ENCODE measurements at regions not wholly inside any gene's neighbourhood (a gene's known extent, or its start where the extent isn't known, plus 50 kb on each side); places are given as distances from the start of the nearest gene placed in this dataset.
A peak's percentile ranks its signal among the peaks of the same experiment; 100 is the strongest.
"Not testable (repeated sequence)": the region's sequence is repeated elsewhere in the genome, so short reads cannot be mapped to it uniquely, and the experiment has no call there.

DNA sequence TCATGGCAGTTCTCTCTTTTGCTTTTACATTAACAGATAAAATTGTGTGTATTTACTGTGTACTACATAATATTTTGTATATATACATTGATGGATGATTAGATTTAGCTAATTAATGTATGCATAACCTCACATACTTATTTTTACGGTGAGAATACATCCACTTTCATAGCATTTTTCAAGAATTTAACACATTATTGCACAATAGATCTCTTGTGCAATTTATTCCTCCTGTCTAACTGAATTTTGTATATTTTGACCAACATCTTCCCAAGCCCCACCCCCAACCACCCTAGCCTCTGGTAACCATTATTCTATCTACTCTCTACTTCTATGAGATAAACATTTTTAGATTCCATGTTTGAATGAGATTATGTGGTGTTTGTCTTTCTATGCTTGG, 194.7 kb downstream of the RBM26 start:
- Histone ChIP-seq H3K27me3 (ENCODE audit: control insufficient read depth, insufficient read depth, low read length) (no peaks in the 10 kb centered on the region), H3K36me3 (replicated peaks; ENCODE audit: control insufficient read depth, insufficient read depth, low read length) (no peaks in the 10 kb centered on the region), H3K4me3 (ENCODE audit: insufficient read depth, low read depth, low read length) (no peak overlapping the region)
- no peak for DNase-seq

DNA sequence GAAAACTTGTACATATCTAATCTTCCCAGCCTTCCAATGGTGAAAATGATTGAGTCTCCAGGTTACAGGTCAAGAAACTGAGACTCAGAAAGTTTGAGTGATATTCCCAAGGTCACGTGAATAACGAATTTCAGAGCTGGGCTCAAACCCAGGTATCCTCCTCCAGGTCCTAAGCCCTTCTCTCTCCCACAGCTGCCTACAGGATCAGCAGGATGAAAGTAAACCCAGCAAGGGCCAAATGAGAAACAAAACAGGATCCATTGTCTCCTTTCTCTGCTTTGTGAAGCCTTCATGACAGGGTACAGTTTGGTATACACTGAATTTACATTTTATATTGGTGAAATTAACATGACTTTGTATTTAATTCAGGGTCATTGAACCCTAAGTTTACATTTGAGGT, 208.1 kb downstream of the RBM26 start:
- Histone ChIP-seq H3K27me3 (ENCODE audit: control insufficient read depth, insufficient read depth, low read length) (no peaks in the 10 kb centered on the region), H3K4me3 (ENCODE audit: insufficient read depth, low read depth, low read length) (no peak overlapping the region), H3K36me3 (replicated peaks; ENCODE audit: control insufficient read depth, insufficient read depth, low read length) (no peaks in the 10 kb centered on the region)
- DNase-seq = peak; percentile 5

DNA sequence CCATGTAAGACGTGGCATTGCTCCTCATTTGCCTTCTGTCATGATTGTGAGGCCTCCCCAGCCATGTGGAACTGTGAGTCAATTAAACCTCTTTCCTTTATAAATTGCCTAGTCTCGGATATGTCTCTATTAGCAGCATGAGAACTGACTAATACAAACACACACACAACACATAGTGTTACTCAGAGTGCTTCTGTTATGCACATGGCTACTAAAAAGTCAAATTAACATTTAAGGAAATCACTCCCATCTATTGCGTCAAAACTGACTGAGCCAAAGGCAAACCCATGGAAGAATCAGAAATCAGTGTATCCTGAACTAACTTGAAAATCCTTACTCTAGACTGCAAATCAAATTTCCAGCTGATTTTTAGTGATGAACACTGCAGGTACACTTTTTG, 209.2 kb downstream of the RBM26 start:
- Histone ChIP-seq H3K36me3 (replicated peaks; ENCODE audit: control insufficient read depth, insufficient read depth, low read length) (no peaks in the 10 kb centered on the region), H3K27me3 (ENCODE audit: control insufficient read depth, insufficient read depth, low read length) (no peaks in the 10 kb centered on the region), H3K4me3 (ENCODE audit: insufficient read depth, low read depth, low read length) (no peak overlapping the region)
- DNase-seq = no peak

DNA sequence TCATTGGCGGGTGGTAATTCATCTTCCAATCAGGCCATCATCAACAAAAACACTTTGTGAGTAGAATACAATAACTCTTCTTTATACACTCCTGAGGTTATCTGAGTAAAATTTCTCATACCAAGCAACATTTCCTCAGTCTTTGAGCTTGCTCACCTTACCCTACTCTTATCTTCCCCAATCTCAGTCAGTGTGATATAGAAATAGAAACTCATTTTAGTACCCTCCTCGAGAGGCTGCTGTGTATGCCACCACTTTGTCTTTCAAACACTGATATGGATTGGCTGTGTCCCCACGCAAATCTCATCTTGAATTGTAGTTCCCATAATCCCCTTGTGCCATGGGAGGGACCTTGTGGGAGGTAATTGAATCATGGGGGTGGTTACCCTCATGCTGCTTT, 209.7 kb downstream of the RBM26 start:
- Histone ChIP-seq H3K4me3 (ENCODE audit: insufficient read depth, low read depth, low read length) (no peak overlapping the region), H3K27me3 (ENCODE audit: control insufficient read depth, insufficient read depth, low read length) (no peaks in the 10 kb centered on the region), H3K36me3 (replicated peaks; ENCODE audit: control insufficient read depth, insufficient read depth, low read length) (no peaks in the 10 kb centered on the region)
- no peak for DNase-seq

DNA sequence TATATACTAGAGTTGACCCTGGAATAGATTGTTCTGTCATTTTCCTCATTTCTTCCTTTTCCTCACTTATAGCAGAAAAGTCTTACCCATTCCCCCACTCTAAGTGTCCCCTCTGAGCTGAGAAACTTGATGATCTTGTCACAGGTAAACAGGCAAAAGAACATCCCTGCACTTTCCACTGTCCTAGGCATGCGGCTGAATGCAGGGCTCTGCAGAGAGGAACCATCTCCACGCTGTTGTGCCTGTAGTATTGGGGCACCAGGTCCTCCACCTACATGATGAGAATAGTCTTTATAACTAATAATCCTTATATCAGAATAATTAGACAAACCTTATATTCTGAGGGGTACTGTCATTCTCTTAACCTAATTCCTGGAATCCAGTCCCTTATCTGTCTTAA, 211.3 kb downstream of the RBM26 start:
- Histone ChIP-seq H3K27me3 (ENCODE audit: control insufficient read depth, insufficient read depth, low read length) (no peaks in the 10 kb centered on the region), H3K36me3 (replicated peaks; ENCODE audit: control insufficient read depth, insufficient read depth, low read length) (no peaks in the 10 kb centered on the region), H3K4me3 (ENCODE audit: insufficient read depth, low read depth, low read length) (no peak overlapping the region)
- no peak for DNase-seq

DNA sequence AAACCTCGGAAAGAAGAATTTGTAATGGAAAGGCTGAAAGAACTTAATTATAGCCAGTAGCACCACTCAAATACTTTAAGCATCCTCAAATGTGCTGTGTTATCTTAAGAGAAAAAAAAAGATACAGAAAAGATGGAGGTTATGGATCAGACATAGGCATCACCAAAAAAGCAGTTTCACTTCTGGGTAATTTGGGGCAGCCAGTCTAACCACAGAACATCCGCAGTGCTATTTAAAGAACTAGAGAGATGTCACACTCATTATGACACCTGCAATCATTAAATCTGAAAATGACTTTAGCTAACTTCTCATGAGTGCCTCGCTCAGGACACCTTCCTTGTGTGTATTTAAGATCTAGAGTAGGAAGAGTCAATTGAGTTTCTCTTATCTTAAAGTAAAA, 211.8 kb downstream of the RBM26 start:
- Histone ChIP-seq H3K4me3 (ENCODE audit: insufficient read depth, low read depth, low read length) (no peak overlapping the region), H3K27me3 (ENCODE audit: control insufficient read depth, insufficient read depth, low read length) (no peaks in the 10 kb centered on the region), H3K36me3 (replicated peaks; ENCODE audit: control insufficient read depth, insufficient read depth, low read length) (no peaks in the 10 kb centered on the region)
- DNase-seq = no peak

DNA sequence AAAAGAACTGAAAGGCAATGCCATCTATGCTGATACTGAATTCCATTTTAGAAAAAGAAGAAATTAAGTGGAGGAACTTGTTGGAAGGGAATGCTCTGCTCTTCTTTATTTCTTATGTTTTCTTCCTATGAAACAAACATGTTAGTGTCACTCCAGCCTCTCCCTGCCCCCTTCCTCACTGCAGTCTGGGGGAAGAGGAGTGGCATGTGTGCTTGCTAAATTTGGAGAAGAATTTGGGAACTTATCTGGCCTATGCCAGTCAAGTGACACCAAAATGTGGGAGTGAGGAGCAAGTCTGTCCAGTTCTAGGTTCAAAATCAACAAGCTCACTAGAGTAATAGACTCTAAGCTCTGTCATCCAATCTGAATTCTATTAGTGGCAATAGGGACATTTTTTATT, 214.6 kb downstream of the RBM26 start:
- no peak for DNase-seq

DNA sequence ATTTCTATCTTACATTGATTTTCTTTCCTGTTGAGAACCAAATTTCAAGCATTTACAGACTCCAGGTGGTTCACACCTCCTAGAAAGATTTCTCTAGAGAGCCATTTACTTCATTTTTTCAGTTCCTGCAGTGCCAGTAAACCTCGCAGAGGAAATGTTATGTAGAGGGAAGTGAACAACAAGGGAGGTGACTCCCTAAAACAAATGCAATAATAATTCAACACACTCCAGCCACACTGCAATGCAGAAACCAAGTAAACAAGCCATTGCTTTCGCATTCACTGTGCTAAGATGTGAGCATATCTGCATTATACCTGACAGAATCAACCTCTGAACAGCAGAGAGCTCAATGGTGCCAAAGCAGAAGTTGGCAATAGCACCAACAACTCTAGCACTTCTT, 215.1 kb downstream of the RBM26 start:
- H3K27me3 ChIP-seq (ENCODE audit: control insufficient read depth, insufficient read depth, low read length) = no peaks in the 10 kb centered on the region
- H3K36me3 ChIP-seq (replicated peaks; ENCODE audit: control insufficient read depth, insufficient read depth, low read length) = no peaks in the 10 kb centered on the region
- no peak for DNase-seq
- H3K4me3 ChIP-seq (ENCODE audit: insufficient read depth, low read depth, low read length) = no peak overlapping the region

More for the DNA sequence above, 214.6 kb downstream of the RBM26 start:
- no peak overlapping the region for H3K4me3 ChIP-seq (ENCODE audit: insufficient read depth, low read depth, low read length)
- H3K27me3 ChIP-seq (ENCODE audit: control insufficient read depth, insufficient read depth, low read length) = no peaks in the 10 kb centered on the region
- H3K36me3 ChIP-seq (replicated peaks; ENCODE audit: control insufficient read depth, insufficient read depth, low read length) = no peaks in the 10 kb centered on the region

DNA sequence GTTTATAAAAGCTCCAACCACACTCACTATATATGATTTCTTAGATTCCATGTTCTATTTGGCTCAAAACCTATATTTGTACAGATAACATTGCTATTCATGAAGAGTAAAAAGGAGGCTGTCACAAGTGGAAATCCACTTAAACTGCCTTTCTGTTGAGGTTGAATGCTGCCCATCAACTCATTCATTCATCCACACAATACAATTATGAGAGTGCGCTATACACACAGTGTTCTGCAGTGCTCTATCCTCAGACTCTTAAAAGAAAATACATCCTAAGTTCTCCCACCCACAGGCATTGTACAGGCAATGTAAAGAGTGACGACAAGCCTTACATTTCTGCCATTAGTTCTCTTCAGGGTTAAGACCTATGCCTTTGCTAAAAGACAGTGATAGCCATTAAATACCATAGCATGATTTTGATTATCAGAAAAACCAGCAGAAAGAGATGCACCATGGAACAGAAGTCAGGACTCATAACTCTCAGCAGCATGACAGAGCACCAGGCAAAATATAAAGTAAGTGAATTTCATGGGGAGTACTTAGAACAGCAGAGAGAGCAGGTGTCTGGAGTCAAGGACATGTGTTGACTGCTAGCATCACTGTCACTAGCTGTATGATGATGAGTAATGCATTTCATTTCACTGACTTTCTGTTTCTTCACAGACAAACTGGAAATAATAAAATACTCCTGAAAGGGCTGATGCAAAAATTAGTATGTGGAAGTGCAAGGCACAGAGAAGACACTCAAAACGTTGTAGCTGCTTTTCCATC, 218.0 kb downstream of the RBM26 start:
- DNase-seq = no peak
- Histone ChIP-seq H3K36me3 (replicated peaks; ENCODE audit: control insufficient read depth, insufficient read depth, low read length) (no peaks in the 10 kb centered on the region), H3K27me3 (ENCODE audit: control insufficient read depth, insufficient read depth, low read length) (no peaks in the 10 kb centered on the region), H3K4me3 (ENCODE audit: insufficient read depth, low read depth, low read length) (no peak overlapping the region)

DNA sequence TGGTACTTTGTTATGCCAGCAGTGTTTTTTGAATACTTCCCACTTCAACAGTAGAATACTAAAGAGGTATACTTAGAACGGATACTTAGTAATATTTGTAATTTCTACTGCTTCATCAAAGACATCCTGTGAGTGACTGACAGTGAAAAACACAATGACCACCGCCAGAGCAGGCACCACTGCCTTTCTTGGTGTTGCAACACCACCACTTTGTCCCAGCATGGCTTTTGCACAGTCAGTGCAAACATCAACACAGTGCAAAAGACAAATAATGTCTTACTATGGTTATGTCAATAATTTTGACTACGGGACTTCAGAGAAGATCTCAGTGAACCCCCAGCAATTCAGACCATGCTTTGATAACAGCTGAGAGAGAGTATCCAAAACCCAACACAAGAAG, 220.5 kb downstream of the RBM26 start:
- no peak for DNase-seq
- H3K27me3 ChIP-seq (ENCODE audit: control insufficient read depth, insufficient read depth, low read length) = no peaks in the 10 kb centered on the region
- H3K36me3 ChIP-seq (replicated peaks; ENCODE audit: control insufficient read depth, insufficient read depth, low read length) = no peaks in the 10 kb centered on the region
- no peak overlapping the region for H3K4me3 ChIP-seq (ENCODE audit: insufficient read depth, low read depth, low read length)

DNA sequence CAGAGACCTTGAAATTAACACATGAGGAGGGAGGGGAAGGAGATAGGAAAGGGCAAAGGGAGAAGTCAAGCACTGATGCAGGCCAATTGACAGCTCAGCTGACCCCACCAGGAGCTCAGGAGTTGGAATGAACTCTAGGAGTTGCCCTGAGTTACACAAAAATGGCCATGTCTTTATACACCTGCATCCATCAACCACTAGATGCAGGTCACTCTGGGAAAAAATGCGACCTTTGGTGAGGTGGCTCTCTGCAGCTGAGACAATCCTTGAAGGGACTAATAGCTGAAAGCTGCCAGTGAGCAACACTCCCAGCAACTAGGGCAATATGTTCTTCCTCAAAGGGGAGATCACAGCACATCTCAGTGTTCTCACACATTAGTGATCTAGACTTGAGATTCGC, 222.8 kb downstream of the RBM26 start:
- Histone ChIP-seq H3K4me3 (ENCODE audit: insufficient read depth, low read depth, low read length) (no peak overlapping the region), H3K36me3 (replicated peaks; ENCODE audit: control insufficient read depth, insufficient read depth, low read length) (no peaks in the 10 kb centered on the region), H3K27me3 (ENCODE audit: control insufficient read depth, insufficient read depth, low read length) (no peaks in the 10 kb centered on the region)
- DNase-seq = no peak

DNA sequence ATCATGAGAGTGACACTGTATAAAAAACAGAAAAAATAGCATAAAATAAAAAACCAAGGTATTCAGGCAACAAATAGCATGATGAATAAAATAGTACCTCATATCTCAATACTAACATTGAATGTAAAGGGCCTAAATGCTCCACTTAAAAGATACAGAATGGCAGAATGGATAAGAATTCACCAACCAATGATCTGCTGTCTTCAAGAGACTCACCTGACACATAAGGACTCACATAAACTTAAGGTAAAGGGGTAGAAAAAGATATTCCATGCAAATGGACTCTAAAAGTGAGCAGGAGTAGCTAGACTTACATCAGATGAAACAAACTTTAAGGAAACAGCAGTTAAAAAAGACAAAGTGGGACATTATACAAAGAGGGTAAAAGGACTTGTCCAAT, 232.4 kb downstream of the RBM26 start:
- H3K27me3 ChIP-seq (ENCODE audit: control insufficient read depth, insufficient read depth, low read length); DNase-seq; H3K36me3 ChIP-seq (replicated peaks; ENCODE audit: control insufficient read depth, insufficient read depth, low read length); H3K4me3 ChIP-seq (ENCODE audit: insufficient read depth, low read depth, low read length): not testable (repeated sequence)

DNA sequence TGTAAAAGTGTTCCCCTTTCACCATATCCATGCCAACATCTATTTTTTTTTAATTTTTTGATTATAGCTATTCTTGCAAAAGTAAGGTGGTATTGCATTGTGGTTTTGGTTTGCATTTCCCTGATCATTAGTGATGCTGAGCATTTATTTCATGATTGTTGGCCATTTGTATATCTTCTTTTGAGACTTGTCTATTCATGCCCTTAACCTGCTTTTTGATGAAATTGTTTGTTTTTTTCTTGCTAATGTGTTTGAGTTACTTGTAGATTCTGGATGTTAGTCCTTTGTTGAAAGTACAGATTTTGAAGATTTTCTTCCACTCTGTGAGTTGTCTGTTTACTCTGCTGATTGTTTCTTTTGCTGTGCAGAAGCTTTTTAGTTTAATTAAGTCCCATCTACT, 233.1 kb downstream of the RBM26 start:
- not testable (repeated sequence) for H3K4me3 ChIP-seq (ENCODE audit: insufficient read depth, low read depth, low read length); DNase-seq; H3K27me3 ChIP-seq (ENCODE audit: control insufficient read depth, insufficient read depth, low read length); H3K36me3 ChIP-seq (replicated peaks; ENCODE audit: control insufficient read depth, insufficient read depth, low read length)

DNA sequence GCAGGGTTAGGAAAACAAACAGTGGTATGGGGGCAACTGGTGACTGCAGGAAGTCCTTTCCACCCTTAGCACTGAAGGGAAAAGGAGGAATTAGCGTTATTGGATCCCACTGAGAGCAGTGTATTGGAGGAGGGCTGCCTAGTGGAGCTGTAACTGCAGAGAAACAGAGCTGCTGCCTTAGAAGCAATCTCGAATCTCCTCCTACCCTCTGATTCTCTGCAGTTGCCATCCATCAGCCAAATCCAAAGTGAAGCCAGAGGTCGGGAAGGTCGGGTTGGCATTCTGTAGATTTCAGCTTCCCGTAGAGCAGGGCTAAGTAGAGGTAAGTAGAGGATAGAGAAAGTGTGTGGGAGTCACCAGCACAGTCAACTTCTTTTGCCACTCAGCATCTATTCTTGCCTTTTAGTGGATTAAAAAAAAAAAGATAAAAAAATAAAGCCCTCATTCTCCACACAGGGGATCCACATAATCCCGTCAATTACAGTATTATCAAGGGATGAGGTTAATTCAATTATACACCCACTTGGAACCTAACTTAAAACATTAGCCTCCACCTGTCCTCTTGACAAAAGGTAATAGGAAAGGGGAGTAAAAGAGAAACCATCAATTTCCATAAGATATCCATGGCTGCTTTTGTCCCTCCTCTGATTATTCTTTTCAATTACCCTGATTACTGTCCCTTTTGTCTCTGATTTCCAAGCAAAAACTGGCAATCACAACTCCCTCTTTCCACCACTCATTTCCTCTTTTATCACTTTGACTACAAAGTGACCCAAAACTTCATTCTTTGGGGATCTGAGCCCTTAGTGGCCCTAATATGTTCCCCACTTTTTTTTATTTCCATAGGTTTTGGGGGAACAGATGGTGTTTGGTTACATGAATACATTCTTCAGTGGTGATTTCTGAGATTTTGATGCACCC, 234.7 kb downstream of the RBM26 start:
- DNase-seq = no peak
- Histone ChIP-seq H3K36me3 (replicated peaks; ENCODE audit: control insufficient read depth, insufficient read depth, low read length) (no peaks in the 10 kb centered on the region), H3K4me3 (ENCODE audit: insufficient read depth, low read depth, low read length) (no peak overlapping the region), H3K27me3 (ENCODE audit: control insufficient read depth, insufficient read depth, low read length) (no peaks in the 10 kb centered on the region)

DNA sequence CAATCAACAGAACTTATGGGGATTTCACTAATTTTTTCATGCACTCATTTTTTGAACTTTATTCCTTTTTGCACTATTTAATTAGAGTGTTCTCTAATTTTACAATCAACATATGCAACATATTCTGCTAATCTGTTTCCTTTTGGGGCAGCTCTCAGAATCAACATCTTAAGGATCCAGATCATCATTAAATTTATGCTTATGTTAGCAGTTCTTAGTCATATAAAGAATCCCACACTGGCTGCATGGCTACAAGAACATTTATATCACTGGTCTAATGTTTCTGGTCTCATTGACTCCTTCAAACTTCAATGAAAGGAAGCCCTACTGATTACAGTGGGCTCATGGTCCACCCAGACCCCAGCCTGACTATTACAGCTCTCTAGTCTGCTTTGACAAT, 245.2 kb downstream of the RBM26 start:
- DNase-seq = no peak
- H3K27me3 ChIP-seq (ENCODE audit: control insufficient read depth, insufficient read depth, low read length) = no peaks in the 10 kb centered on the region

More for the DNA sequence above, 245.2 kb downstream of the RBM26 start:
- H3K36me3 ChIP-seq (replicated peaks; ENCODE audit: control insufficient read depth, insufficient read depth, low read length) = no peaks in the 10 kb centered on the region
- H3K4me3 ChIP-seq (ENCODE audit: insufficient read depth, low read depth, low read length) = no peak overlapping the region
